Astrocyte (in vitro differentiated cells and primary cell): ENCODE measurements at regions not wholly inside any gene's neighbourhood (a gene's known extent, or its start where the extent isn't known, plus 50 kb on each side); places are given as distances from the start of the nearest gene placed in this dataset.

ENCODE experiments used
- EZH2 ChIP-seq: IDR thresholded peaks from 2 replicates; pipeline ENCODE4 v1.6.1; 2012; ENCODE audit warnings: mild to moderate bottlenecking, low read length, inconsistent platforms; ENCODE audit not compliant: insufficient read depth
- TF ChIP-seq, protein P1 (sequence below): IDR thresholded peaks from 2 replicates; pipeline ENCODE4 v1.5.1; 2011; ENCODE audit warnings: low read depth, mild to moderate bottlenecking, inconsistent platforms, low read length, moderate library complexity; ENCODE audit not compliant: insufficient read depth

DNA sequence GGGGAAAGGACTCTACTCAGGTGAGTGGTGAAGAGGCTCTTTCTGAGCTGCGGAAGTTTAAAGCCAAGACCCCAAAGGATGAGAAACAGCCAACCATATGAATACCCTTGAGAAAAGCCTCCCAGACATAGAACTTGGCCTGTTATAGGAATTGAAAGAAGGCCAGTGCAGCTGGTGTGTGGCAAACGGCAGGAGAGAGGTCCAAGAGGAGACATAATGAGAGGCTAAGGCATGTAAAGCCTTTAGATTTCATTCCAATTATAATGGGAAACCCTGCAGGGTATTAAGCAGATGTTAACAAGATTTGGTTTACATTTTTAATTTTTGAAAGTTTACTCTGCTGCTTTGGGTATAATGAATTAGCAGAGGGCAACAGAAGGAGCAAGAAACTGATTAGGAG, 552.1 kb upstream of the FBXO33 start:
- TF ChIP-seq, protein P1, sequence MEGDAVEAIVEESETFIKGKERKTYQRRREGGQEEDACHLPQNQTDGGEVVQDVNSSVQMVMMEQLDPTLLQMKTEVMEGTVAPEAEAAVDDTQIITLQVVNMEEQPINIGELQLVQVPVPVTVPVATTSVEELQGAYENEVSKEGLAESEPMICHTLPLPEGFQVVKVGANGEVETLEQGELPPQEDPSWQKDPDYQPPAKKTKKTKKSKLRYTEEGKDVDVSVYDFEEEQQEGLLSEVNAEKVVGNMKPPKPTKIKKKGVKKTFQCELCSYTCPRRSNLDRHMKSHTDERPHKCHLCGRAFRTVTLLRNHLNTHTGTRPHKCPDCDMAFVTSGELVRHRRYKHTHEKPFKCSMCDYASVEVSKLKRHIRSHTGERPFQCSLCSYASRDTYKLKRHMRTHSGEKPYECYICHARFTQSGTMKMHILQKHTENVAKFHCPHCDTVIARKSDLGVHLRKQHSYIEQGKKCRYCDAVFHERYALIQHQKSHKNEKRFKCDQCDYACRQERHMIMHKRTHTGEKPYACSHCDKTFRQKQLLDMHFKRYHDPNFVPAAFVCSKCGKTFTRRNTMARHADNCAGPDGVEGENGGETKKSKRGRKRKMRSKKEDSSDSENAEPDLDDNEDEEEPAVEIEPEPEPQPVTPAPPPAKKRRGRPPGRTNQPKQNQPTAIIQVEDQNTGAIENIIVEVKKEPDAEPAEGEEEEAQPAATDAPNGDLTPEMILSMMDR = no peak
- no peak for TF ChIP-seq EZH2
